ENCODE measurements at regions not wholly inside any gene's neighbourhood (a gene's known extent, or its start where the extent isn't known, plus 50 kb on each side); places are given as distances from the start of the nearest gene placed in this dataset.

GRCh38 chr3:158005391-158006100 lies 100.7 kb downstream of the SHOX2 start:
- Histone ChIP-seq H3K4me3 (no peak overlapping the region), H3K27me3 (ENCODE audit: control insufficient read depth in 3 of 3, insufficient read depth in 3 of 3, low read length in 2 of 3) (no peaks in the 10 kb centered on the region), H3K27ac (ENCODE audit: low read depth in 1 of 2, low read length in 1 of 2) (no peak overlapping the region), H3K36me3 (ENCODE audit: control insufficient read depth in 4 of 4, insufficient read depth in 4 of 4, low read length in 4 of 4) (no peaks in the 10 kb centered on the region), H3K9ac (ENCODE audit: insufficient read depth in 1 of 2, low read length in 2 of 2) (no peak overlapping the region), H3K4me1 (ENCODE audit: control insufficient read depth in 5 of 5, insufficient read depth in 5 of 5, low read length in 5 of 5) (no peaks in the 10 kb centered on the region), H3K9me3 (ENCODE audit: control insufficient read depth in 4 of 4, insufficient read depth in 3 of 4, low read length in 3 of 4) (peaks cover 0 to 13% (median 4%) of the 10 kb centered on the region in 4 donors)
- DNase-seq (no peak), ATAC-seq (ENCODE audit: insufficient read depth, low FRiP score) (no peak)
- TF ChIP-seq CTCF (IDR thresholded peaks at IDR 0.05; ENCODE audit: control extremely low read depth, extremely low read depth): no peak
- 63 to 75% methylated on average over 10 of the region's 10 CpGs for WGBS, 2 donors

- Histone ChIP-seq H3K4me3 (no peak overlapping the region), H3K9me3 (ENCODE audit: control insufficient read depth in 4 of 4, insufficient read depth in 3 of 4, low read length in 3 of 4) (peaks cover 0 to 5% (median 4%) of the 10 kb centered on the region in 4 donors), H3K4me1 (ENCODE audit: control insufficient read depth in 5 of 5, insufficient read depth in 5 of 5, low read length in 5 of 5) (no peaks in the 10 kb centered on the region), H3K27ac (ENCODE audit: low read depth in 1 of 2, low read length in 1 of 2) (no peak overlapping the region), H3K36me3 (ENCODE audit: control insufficient read depth in 4 of 4, insufficient read depth in 4 of 4, low read length in 4 of 4) (no peaks in the 10 kb centered on the region), H3K9ac (ENCODE audit: insufficient read depth in 1 of 2, low read length in 2 of 2) (no peak overlapping the region), H3K27me3 (ENCODE audit: control insufficient read depth in 3 of 3, insufficient read depth in 3 of 3, low read length in 2 of 3) (no peaks in the 10 kb centered on the region)
- no peak for TF ChIP-seq CTCF (IDR thresholded peaks at IDR 0.05; ENCODE audit: control extremely low read depth, extremely low read depth)
- ATAC-seq (ENCODE audit: insufficient read depth, low FRiP score) (no peak), DNase-seq (no peak)
- 62 to 69% methylated on average over 5 of the region's 5 CpGs for whole genome bisulfite sequencing, 2 donors
Observed at GRCh38 chr3:157999246-157999645, 107.0 kb downstream of the SHOX2 start.

GRCh38 chr3:157982359-157982758 lies 123.9 kb downstream of the SHOX2 start:
- H3K36me3 ChIP-seq (ENCODE audit: control insufficient read depth in 4 of 4, insufficient read depth in 4 of 4, low read length in 4 of 4): no peaks in the 10 kb centered on the region
- H3K27ac ChIP-seq (ENCODE audit: low read depth in 1 of 2, low read length in 1 of 2): no peak overlapping the region
- H3K27me3 ChIP-seq (ENCODE audit: control insufficient read depth in 3 of 3, insufficient read depth in 3 of 3, low read length in 2 of 3): no peaks in the 10 kb centered on the region
- no peak for ATAC-seq (ENCODE audit: insufficient read depth, low FRiP score)
- peaks cover 0 to 2% (median 0%) of the 10 kb centered on the region in 4 donors for H3K9me3 ChIP-seq (ENCODE audit: control insufficient read depth in 4 of 4, insufficient read depth in 3 of 4, low read length in 3 of 4)
- no peak for DNase-seq
- H3K4me3 ChIP-seq: no peak overlapping the region
- H3K9ac ChIP-seq (ENCODE audit: insufficient read depth in 1 of 2, low read length in 2 of 2): no peak overlapping the region
- H3K4me1 ChIP-seq (ENCODE audit: control insufficient read depth in 5 of 5, insufficient read depth in 5 of 5, low read length in 5 of 5): peaks cover 0 to 3% (median 0%) of the 10 kb centered on the region in 5 donors
- no peak for TF ChIP-seq CTCF (IDR thresholded peaks at IDR 0.05; ENCODE audit: control extremely low read depth, extremely low read depth)
- WGBS, 2 donors: 48 to 71% methylated on average over 1 of the region's 1 CpG

GRCh38 chr3:157981819-157982218 lies 124.4 kb downstream of the SHOX2 start:
- Histone ChIP-seq H3K4me3 (no peak overlapping the region), H3K9me3 (ENCODE audit: control insufficient read depth in 4 of 4, insufficient read depth in 3 of 4, low read length in 3 of 4) (peaks cover 0 to 2% (median 0%) of the 10 kb centered on the region in 4 donors), H3K36me3 (ENCODE audit: control insufficient read depth in 4 of 4, insufficient read depth in 4 of 4, low read length in 4 of 4) (no peaks in the 10 kb centered on the region), H3K4me1 (ENCODE audit: control insufficient read depth in 5 of 5, insufficient read depth in 5 of 5, low read length in 5 of 5) (peaks cover 0 to 3% (median 0%) of the 10 kb centered on the region in 5 donors), H3K27me3 (ENCODE audit: control insufficient read depth in 3 of 3, insufficient read depth in 3 of 3, low read length in 2 of 3) (no peaks in the 10 kb centered on the region), H3K27ac (ENCODE audit: low read depth in 1 of 2, low read length in 1 of 2) (no peak overlapping the region), H3K9ac (ENCODE audit: insufficient read depth in 1 of 2, low read length in 2 of 2) (no peak overlapping the region)
- no peak for DNase-seq
- ATAC-seq (ENCODE audit: insufficient read depth, low FRiP score): no peak
- WGBS, 2 donors: 36 to 62% methylated on average over 3 of the region's 3 CpGs
- no peak for TF ChIP-seq CTCF (IDR thresholded peaks at IDR 0.05; ENCODE audit: control extremely low read depth, extremely low read depth)

All from lung (tissue), 11 donors.